Prostate gland (tissue), 2 donors: ENCODE measurements at regions not wholly inside any gene's neighbourhood (a gene's known extent, or its start where the extent isn't known, plus 50 kb on each side); places are given as distances from the start of the nearest gene placed in this dataset.

Source experiments
- POLR2AphosphoS5 ChIP-seq: sonication (generic); formaldehyde crosslinking; IDR thresholded peaks from one replicate; pipeline ENCODE4 v1.6.1; 2017; ENCODE audit warnings: antibody characterized with exemption
- TF ChIP-seq, protein P1 (sequence below), 4 experiments: fragments of 200-600 bp in 2 of 4; fragments of 450-650 bp in 2 of 4; sonication (generic) in 2 of 4; IDR thresholded peaks; 1 replicate in 3 of 4; 2 replicates in 1 of 4; pipeline ENCODE4 v1.5.1; 2016 to 2019; ENCODE audit warnings: antibody characterized with exemption in 4 of 4, mild to moderate bottlenecking in 2 of 4, moderate library complexity in 2 of 4

DNA sequence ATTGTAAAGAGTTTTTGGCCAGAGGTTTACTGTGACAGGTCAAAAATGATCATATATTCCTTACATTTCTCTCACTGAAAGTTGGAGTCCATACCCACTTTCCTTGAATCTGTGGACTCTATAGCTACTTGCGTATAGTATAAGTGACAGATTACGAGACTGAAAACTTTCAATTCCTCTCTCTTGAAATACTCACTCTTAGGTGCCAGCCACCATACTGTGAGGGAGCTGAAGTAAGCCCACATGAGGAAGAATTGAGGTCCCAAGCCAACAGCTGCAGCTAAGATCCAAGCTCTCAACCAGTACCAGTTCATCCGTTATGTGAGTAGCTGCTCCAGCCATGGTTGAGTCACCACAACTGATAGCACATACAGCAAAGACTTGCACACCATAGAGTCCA, 128.1 kb upstream of the FAM174A start:
- TF ChIP-seq, protein P1, sequence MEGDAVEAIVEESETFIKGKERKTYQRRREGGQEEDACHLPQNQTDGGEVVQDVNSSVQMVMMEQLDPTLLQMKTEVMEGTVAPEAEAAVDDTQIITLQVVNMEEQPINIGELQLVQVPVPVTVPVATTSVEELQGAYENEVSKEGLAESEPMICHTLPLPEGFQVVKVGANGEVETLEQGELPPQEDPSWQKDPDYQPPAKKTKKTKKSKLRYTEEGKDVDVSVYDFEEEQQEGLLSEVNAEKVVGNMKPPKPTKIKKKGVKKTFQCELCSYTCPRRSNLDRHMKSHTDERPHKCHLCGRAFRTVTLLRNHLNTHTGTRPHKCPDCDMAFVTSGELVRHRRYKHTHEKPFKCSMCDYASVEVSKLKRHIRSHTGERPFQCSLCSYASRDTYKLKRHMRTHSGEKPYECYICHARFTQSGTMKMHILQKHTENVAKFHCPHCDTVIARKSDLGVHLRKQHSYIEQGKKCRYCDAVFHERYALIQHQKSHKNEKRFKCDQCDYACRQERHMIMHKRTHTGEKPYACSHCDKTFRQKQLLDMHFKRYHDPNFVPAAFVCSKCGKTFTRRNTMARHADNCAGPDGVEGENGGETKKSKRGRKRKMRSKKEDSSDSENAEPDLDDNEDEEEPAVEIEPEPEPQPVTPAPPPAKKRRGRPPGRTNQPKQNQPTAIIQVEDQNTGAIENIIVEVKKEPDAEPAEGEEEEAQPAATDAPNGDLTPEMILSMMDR (IDR thresholded peaks at IDR 0.05) = no peak
- TF ChIP-seq POLR2AphosphoS5 = no peak
